GM18870 (cell line): ENCODE measurements at regions not wholly inside any gene's neighbourhood (a gene's known extent, or its start where the extent isn't known, plus 50 kb on each side); places are given as distances from the start of the nearest gene placed in this dataset.
"Not testable (repeated sequence)": the region's sequence is repeated elsewhere in the genome, so short reads cannot be mapped to it uniquely, and the experiment has no call there.

ENCODE experiments used
- ATAC-seq: cut with Tn5 transposase; IDR thresholded peaks from one replicate; pipeline ENCODE4 v1.9.1; 2021; ENCODE audit warnings: moderate library complexity; ENCODE audit not compliant: unreplicated experiment

DNA sequence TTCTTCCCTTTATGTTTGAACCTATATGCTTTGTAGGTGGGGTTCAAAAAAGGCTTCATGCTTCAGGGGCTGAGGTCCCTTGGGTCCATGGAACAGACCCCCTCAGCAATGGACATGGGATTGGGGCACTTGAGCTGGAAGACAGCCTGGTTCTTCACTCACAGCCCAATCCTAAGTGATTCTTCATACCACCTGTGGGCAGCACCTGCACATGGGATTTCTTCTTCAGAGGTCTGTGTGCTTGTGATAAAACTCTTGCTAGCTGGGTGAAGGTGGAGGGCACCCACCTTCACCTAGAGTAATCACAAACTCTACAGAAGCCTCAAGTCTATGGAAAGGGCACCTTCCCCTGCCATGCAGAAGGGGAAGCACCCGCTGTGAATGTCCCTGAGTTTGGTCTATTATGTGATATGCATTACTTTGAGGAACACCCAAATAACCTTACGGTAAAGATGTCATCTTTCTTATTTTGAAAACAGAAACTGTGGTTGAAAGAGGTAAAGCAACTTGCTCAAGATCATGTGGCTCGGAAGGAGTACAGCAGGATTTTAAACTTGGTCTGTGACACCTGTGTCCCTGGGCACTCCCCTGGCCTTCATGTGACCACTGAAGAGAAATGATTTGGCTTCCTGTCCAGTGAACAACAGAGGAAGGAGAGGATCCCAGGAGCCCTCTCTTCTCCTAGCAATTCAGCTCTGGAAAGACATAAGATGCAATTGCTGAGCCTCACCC, 469.5 kb upstream of the ZMIZ1 start:
- no peak for ATAC-seq

GRCh38 chr10:78600121-78600665, 468.6 kb upstream of the ZMIZ1 start:
- no peak for ATAC-seq

- ATAC-seq: no peak
These were observed 468.0 kb upstream of the ZMIZ1 start for GRCh38 chr10:78600740-78601139.

DNA sequence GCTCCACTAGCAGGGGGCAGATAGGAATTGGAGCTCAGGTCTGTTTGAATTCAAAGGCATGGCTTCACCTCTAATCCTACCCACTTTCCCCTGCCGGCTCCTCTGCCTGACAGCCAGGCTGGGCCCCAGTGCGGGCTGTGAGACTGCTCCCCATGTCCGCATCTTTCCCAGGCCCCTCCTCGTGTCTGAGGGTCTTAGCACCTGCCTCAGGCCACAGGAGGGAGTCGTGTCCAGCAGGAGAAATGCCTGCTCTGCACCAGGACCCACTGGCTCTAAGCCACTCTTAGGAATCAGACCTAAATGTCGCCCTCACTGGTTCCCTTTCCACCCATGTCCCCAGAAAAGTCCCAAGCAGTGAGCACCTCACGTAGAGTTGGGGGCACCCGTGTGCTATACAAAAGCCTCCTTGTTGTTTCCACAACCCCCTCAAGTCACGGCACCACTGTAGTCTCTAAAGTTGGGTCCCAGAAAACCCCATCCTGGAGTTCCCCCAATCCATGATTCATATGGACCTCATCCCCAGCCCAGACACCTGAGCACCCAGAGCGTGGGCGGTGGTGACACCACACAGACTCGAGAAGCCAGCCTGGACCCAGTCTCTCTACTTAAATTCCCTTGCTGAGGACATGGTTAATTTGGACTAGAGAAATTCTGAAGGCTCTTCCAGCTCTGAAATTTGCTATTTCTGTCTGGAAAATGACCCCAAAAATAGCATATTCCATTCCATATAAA, 466.4 kb upstream of the ZMIZ1 start:
- no peak for ATAC-seq

DNA sequence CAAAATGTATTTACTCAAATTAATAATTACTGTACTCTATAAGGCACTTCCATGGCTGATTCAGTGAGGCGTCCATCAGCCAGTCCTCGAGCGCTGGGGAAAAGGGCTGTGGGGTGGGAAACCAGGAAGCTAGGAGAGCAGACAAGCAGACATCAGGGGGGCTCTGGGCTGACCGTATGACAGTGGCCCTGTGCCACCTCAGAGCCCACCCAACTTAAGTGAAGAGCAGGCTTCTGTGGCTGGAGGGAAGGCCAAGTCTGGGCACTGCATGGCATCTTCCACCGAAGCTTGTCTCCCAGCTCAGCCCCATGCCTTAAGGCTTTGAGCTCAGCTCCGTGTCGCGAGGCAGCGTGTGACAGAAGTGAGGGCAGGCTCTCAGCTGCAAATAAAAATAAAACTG, 464.5 kb upstream of the ZMIZ1 start:
- no peak for ATAC-seq

DNA sequence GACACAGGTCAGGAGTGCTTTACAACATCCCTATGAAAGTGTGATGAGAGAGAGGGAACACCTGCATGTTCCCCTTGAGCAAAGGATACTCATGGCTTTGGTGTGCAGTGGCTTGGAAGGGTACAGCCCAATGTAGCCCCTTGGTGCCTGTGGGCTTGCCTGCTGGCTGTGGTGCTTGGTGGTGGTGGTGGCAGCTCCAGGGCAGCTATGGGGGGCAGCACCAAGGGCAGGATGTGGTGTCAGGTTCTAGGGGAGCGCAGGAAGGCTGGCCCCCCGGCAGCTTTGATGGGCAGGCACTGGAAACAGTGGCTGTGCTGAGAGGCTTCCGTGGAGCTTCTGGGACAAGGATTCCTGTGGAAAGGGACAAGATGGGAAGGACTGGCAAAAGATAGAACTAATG, 464.0 kb upstream of the ZMIZ1 start:
- ATAC-seq: no peak

GRCh38 chr10:78605800-78606350, 462.9 kb upstream of the ZMIZ1 start:
- no peak for ATAC-seq

DNA sequence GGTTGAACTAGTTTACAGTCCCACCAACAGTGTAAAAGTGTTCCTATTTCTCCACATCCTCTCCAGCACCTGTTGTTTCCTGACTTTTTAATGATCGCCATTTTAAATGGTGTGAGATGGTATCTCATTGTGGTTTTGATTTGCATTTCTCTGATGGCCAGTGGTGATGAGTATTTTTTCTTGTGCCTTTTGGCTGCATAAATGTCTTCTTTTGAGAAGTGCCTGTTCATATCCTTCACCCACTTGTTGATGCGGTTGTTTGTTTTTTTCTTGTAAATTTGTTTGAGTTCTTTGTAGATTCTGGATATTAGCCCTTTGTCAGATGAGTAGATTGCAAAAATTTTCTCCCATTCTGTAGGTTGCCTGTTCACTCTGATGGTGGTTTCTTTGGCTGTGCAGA, 462.0 kb upstream of the ZMIZ1 start:
- ATAC-seq: not testable (repeated sequence)

DNA sequence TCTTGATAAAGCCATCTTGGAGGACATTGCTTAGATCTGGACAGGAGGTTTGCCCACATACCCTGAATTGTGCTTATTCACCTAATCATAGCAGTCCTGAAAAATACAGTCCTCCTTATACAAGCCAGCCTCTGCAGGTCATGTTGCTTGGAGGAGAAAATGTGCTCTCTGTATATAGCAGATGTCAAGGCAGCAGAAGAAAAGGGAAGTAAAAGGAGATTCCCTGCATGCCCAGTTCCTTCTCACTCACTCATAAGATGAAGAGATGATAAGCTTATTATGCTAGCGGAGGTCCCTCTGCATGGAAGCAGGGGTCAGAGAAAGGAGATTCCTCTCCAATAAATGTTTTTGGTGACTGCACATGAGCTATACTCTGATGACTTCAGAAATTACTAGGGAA, 458.8 kb upstream of the ZMIZ1 start:
- no peak for ATAC-seq

GRCh38 chr10:78613132-78613531, 455.6 kb upstream of the ZMIZ1 start:
- no peak for ATAC-seq

DNA sequence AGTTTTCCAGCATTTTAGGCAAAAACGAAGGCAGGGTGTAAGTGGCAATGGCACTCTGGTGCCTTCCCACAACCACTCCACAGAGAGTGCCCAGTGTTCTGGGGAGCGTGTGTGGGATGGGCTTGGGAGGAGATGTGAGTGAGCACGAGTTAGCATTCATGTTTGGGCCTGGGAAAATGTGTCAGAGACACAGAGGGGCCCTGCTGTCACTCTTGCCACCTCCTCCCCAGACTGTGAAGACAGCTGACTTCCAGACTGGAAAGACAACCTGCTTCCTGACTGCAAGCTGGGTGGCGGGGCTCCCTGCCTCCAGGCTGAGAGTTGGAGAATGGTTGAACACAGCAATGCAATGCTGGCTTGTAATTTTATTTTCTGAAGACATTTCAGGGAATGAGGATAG, 454.5 kb upstream of the ZMIZ1 start:
- no peak for ATAC-seq

- ATAC-seq: no peak
These were observed 454.0 kb upstream of the ZMIZ1 start for GRCh38 chr10:78614744-78615143.

DNA sequence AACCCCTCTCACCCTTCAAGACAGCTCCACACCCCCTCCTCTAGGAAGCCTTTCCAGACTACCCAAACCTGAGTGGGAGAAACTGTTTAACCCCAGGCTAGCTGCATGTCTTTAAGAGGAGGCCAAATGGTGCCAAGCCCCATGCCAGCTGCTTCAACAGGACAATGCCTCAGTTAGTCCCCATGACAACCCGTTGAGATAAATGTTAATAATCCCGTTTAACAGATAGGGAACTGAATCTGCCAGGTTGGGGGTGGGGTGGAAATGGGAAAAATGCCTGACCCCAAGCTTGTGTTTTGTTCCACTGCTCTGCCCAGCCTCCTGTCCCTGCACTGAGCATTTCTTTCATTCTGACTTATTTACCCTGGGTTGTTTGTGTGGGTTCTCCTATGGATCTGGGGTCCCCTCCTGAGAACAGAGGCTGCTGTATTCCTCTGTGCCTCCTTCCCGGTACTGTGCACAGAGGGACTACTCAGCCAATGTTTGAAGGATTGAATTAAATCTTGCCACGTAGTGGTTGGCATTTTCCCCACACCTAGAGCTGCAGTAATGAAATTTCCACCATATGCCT, 452.6 kb upstream of the ZMIZ1 start:
- no peak for ATAC-seq

GRCh38 chr10:78617115-78617514, 451.7 kb upstream of the ZMIZ1 start:
- ATAC-seq: no peak

DNA sequence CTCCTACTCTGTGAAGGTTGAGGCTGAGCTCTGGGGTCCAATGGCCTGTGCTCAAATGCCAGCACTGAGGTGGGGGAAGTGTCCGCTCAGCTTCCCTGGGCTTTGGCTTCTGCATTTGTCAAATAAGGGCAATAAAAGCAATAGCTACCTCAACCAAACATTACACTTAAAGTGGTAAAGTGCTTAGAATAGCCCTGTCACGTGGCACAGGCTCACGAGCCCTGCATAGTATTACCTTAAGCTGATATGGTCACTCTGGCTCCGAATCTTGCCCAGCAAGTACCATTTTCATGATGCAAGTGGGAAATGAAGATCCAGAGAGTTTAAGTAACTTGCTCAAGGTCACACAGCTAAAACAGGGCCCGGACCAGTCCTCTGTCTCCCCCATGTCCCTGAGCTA, 451.1 kb upstream of the ZMIZ1 start:
- ATAC-seq: no peak

DNA sequence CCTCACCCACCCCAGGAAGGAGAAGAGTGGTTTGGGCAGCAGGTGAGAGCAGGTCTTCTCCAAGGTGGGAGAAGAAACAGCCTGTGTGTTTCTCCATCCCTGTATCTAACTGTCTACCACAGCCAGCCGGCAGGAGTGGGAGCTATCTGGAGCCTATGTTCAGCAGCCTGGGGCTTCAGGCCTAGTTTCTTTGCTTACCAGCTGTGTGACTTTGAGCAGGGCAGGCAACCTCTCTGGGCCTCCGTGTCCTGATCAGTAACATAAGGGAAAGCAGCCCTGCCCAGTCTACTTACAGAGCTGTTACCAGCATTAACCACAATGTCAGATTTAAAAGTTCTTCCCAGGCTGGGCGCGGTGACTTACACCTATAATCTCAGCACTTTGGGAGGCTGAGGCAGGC, 450.7 kb upstream of the ZMIZ1 start:
- no peak for ATAC-seq

GRCh38 chr10:78619115-78619851, 449.5 kb upstream of the ZMIZ1 start:
- no peak for ATAC-seq

DNA sequence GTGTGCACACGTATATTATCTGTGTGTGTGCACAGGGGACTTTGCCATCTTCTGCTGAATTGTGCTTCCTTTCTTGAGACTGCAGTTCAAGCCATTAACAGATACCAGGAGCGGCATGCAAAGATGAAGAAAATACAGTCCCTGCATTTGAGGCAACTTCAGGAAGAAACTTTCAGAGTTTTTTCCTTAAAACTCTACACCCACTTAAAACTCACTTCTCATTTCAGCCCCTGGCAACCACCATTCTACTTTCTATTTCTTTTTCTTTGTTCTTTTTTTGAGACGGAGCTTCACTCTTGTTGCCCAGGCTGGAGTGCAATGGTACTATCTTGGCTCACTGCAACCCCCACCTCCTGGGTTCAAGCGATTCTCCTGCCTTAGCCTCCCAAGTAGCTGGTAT, 448.9 kb upstream of the ZMIZ1 start:
- ATAC-seq: no peak

GRCh38 chr10:78620985-78621799, 447.6 kb upstream of the ZMIZ1 start:
- no peak for ATAC-seq

DNA sequence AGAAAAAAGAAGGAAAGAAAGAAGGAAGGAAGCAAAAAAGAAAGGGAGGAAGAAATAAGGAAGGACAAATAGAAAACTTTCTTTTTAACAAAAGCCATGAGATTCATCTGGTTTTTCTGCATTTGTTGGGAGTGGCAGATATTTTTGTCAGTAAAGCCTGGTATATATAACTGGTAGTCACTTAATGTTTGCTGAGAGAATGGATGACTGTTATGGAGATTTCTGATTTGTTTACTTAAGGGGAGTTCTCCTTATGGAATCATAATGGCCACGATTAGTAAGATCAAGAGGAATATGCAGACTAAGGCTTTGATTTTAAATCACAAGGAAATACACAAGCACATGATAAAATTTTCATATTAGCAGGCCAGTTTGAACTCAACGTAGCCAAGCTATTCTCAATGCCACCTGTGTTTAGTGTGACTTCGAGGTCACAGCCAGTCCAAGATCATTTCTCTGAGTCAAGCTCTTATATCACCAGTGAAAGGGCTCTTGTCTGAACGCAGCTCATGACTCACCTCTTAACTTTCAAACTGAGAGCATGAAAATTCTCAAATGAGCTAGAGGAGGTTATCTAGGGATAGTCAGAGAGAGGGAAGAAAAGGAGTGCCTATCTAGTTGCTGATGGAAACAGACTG, 445.1 kb upstream of the ZMIZ1 start:
- ATAC-seq: no peak
